HG03432 (cell line): ENCODE measurements at regions not wholly inside any gene's neighbourhood (a gene's known extent, or its start where the extent isn't known, plus 50 kb on each side); places are given as distances from the start of the nearest gene placed in this dataset.

ENCODE experiments used
- ATAC-seq: cut with Tn5 transposase; IDR thresholded peaks from one replicate; pipeline ENCODE4 v1.9.1; 2021; ENCODE audit warnings: mild to moderate bottlenecking, moderate library complexity; ENCODE audit not compliant: unreplicated experiment

GRCh38 chr10:105697290-105697780, 1056.2 kb downstream of the SORCS3 start:
- ATAC-seq = no peak

- ATAC-seq = no peak
Observed at GRCh38 chr10:105691811-105692210, 1050.7 kb downstream of the SORCS3 start.

- no peak for ATAC-seq
Observed at GRCh38 chr10:105682911-105683310, 1041.8 kb downstream of the SORCS3 start.

GRCh38 chr10:105681051-105681450, 1040.0 kb downstream of the SORCS3 start:
- no peak for ATAC-seq

GRCh38 chr10:105679781-105680180, 1038.7 kb downstream of the SORCS3 start:
- no peak for ATAC-seq

GRCh38 chr10:105675333-105675732, 1034.2 kb downstream of the SORCS3 start:
- ATAC-seq = no peak

GRCh38 chr10:105674448-105674847, 1033.4 kb downstream of the SORCS3 start:
- no peak for ATAC-seq

GRCh38 chr10:105658696-105659095, 1017.6 kb downstream of the SORCS3 start:
- no peak for ATAC-seq

GRCh38 chr10:105656856-105657255, 1015.8 kb downstream of the SORCS3 start:
- ATAC-seq = no peak

GRCh38 chr10:105650306-105650705, 1009.2 kb downstream of the SORCS3 start:
- no peak for ATAC-seq

GRCh38 chr10:105647354-105647753, 1006.3 kb downstream of the SORCS3 start:
- ATAC-seq = no peak

- no peak for ATAC-seq
Observed at GRCh38 chr10:105644978-105645377, 1003.9 kb downstream of the SORCS3 start.

GRCh38 chr10:105644559-105644958, 1003.5 kb downstream of the SORCS3 start:
- ATAC-seq = no peak

- no peak for ATAC-seq
Observed at GRCh38 chr10:105644091-105644490, 1003.0 kb downstream of the SORCS3 start.

- no peak for ATAC-seq
Observed at GRCh38 chr10:105643660-105644059, 1002.6 kb downstream of the SORCS3 start.

- ATAC-seq = no peak
Observed at GRCh38 chr10:105634281-105634680, 993.2 kb downstream of the SORCS3 start.

- ATAC-seq = no peak
Observed at GRCh38 chr10:105615715-105616365, 974.8 kb downstream of the SORCS3 start.

GRCh38 chr10:105611244-105611798, 970.2 kb downstream of the SORCS3 start:
- no peak for ATAC-seq

- no peak for ATAC-seq
Observed at GRCh38 chr10:105609451-105609850, 968.4 kb downstream of the SORCS3 start.

GRCh38 chr10:105605918-105606317, 964.8 kb downstream of the SORCS3 start:
- ATAC-seq = no peak

- no peak for ATAC-seq
Observed at GRCh38 chr10:105605104-105605503, 964.0 kb downstream of the SORCS3 start.

- ATAC-seq = no peak
Observed at GRCh38 chr10:105598207-105598606, 957.1 kb downstream of the SORCS3 start.

- no peak for ATAC-seq
Observed at GRCh38 chr10:105597312-105597711, 956.2 kb downstream of the SORCS3 start.
